Medulla oblongata (tissue), 1 donor: ENCODE measurements at regions not wholly inside any gene's neighbourhood (a gene's known extent, or its start where the extent isn't known, plus 50 kb on each side); places are given as distances from the start of the nearest gene placed in this dataset.
"Not testable (repeated sequence)": the region's sequence is repeated elsewhere in the genome, so short reads cannot be mapped to it uniquely, and the experiment has no call there.

Experiments used
- DNase-seq: peaks from one replicate; pipeline ENCODE4 v3.0.0-alpha.2; 2015; ENCODE audit errors: extremely low spot score

DNA sequence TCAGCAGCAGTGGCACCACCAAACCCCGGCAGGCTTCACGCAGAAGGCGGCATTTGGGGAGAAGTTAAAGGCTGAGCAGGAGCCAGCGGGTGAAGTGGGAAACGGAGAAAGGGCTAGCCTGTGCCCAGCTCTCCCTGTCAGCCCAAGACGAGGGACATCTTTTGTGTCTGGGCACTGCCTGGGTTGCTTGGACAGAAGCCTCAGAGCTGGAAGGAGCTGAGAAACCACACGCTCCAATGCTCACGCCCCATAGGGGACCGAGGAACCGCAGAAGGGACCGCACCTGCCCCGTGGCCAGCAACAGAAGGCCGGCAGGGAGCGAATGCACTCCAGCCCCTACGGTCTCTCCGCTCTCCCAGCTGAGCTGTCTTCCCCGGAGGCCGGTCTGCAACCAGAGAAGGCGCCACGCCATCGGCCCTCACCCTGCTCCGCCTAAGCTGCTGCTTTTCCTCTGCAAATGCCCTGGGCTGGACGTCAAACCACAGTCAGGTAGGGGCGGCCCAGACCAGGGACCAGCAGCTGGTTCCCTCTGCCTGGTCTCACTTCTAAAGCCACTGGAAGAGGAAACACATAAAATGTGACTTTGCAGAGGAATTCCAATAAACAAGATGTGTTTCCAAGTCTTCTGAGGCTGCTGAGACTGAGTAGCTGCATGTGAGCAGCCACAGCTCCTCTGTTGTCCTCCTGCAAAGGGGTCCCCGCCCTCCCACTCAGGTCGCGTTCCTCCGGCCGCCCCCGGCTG lies 182.4 kb upstream of the ZNF469 start:
- DNase-seq = not testable (repeated sequence)

DNA sequence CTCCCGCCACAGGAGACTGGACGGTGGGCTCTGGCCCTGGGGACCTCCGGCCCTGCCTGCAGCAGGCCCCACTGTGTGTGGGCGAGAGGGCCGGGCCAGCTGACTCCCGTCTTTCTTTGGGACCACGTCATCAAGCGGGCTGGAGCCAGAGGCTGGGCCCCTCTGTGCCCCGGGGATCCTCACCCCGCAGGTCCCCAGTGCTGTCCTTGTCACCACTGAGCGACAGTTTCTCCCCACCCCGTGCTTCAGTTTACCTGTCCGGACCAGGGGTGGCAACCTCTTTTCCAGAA lies 181.9 kb upstream of the ZNF469 start:
- no peak for DNase-seq

DNA sequence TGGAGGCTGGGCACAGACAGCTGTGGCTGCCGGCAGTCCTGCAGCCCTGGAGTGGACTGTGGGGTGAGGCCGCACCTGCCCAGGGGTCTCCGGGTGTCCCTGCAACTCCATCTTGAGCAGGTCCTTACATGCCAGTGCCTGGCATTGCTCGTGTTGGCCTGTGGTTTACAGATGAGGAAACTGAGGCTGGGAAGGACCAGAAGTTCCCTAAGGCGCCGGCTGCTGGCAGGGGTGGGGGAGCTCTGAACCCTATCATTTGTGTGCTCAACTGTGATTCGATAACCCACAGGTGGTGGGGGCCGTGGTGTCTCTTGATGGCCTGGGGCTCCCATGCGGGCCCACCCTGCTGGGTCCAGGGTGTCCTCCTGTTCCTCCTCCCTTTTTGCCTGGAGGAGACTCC lies 181.1 kb upstream of the ZNF469 start:
- not testable (repeated sequence) for DNase-seq

DNA sequence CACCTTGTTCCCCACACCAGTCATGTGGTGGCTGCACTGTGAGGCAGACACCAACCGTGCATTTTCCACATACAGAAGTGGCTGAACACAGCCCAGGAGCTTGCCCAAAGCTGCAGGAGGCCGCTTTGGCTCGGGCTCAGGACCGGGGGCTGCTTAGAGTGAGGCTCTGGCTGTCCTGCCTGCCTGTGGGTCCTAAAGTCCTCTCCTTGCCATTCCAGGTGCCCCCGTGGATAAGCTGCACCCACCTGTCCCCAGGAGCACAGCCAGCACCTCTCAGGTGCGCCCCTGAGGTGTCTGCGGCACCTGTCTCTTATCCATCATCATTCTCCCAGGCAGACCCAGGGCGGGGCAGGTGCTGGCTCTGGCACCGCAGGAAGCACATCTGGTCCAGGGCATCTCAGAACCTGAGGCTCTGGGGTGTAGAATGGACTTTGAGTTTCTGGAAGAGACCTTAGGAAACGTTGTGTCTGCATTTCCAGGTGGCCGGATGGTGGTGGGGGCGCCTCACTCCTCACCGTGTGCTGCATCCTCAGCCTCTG lies 180.5 kb upstream of the ZNF469 start:
- no peak for DNase-seq

DNA sequence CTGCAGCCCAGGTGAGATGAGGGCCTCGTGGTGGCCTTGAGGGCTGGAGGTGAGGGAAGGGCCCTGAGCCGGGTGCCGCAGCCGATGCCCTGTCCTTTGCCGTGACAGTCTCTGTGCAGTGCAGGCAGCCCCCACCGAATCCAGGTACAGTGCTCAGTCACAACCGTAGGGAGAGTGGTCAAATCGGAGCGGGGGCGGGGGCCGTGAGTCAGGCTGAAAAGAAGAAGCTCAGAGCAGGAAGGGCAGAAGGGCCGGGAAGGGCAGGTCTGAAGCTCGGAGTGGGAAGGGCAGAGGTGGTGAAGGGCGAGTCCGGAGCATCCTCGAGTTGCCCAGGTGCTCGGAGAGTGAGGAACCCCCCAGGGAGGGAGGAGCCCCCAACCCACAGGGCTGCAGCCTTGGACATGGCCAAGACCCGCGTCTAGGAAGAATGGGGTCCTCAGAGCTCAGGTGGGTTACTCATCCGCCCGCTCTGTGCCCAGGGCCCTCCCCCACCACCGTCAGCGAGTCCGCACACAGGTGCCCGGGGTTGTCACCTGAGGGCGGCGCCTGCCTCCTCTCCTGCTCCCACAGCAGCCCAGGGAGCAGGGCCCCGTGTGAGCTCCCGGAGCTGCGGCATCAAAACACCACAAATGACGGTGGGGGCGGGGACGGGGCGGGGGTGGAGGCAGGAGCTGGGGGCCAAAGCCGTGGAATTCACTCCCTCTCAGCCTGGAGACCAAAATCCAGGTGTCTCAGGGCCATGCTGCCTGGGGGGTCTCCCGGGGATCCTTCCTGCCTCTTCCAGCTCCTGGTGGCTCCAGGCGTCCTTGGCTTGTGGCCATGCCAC lies 179.7 kb upstream of the ZNF469 start:
- DNase-seq = not testable (repeated sequence)

DNA sequence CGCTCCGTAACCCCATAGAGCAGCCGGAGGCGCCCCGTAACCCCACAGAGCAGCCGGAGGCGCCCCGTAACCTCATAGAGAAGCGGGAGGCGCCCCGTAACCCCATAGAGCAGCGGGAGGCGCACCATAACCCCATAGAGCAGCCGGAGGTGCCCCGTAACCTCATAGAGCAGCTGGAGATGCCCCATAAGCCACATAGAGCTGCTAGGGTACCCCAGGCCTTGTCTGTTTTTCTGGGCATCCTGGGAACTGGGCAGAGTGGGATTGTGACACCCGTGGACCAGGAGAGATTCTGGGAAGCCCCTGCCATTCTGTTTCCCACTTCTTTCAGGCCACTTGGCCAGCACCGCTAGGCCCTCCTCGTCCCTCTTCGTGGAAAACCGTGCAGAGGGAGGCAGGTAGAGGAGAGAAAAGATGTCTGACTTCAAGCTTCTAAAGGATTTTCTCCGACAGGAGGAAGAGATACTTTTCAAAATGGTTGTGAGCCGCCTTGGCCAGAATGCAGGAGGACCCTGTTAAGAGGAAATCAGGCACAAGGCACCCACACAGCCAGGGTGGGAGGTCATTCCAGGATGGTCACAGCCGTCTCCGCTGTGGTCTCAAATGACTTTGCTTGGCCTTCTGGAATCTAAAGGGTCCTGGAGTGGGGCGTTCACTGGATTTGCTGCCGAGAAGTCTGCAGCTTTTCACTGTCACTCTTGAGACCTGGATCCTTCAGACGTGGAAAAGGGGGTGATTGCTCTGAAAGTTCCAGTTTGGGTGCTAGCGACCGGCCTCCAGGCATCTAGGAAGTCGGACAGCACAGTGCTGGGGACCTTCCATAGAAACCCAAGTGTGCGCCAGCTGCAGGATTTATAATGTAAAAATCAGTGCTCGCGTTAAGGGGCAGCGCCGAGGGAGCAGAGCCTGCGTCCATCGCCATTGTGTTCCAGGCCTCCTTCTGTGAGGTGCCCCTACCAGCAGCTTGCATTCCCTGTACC lies 178.3 kb upstream of the ZNF469 start:
- not testable (repeated sequence) for DNase-seq

GRCh38 chr16:88205482-88205881 lies 177.3 kb upstream of the ZNF469 start:
- not testable (repeated sequence) for DNase-seq

- DNase-seq = not testable (repeated sequence)
Observed at GRCh38 chr16:88206006-88206405, 176.8 kb upstream of the ZNF469 start.

GRCh38 chr16:88206516-88206915 lies 176.2 kb upstream of the ZNF469 start:
- not testable (repeated sequence) for DNase-seq

DNA sequence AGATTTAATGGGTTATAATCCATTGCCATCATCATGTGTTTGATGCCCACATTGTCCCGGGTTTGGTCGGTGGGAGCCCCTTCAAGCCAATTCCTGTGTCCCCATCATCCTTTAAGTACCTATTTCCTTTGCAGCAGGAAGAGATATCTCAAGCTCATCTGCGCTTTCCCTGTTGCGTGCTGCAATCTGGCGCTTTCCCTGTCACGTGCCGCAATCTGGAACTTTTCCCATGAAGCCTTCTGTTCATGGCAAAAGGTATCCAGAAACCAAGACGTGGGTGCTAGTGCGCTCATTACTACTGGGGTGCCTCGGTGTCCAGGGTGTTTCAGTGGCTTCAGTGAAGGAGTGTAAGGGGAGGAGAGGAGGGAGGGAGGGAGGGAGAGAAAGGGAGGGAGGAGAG lies 174.6 kb upstream of the ZNF469 start:
- DNase-seq = no peak

DNA sequence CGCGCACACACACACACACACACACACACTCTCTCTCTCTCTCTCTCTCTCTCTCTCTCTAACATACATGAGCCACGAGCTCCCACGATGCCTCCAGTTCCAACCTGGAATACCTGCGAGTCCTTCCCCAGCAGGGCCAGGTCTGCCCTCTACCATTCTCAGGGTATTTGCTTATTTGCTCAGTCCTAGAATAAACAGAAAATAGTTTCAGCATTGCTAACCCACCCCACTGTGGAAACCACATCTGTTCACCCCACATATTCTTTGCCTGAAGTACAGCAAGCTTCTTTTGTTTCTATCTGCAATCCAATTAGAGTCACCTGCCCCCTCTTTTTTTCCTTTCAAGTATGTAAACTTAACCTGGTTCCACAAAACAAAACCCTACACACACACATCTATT lies 174.0 kb upstream of the ZNF469 start:
- DNase-seq = not testable (repeated sequence)

DNA sequence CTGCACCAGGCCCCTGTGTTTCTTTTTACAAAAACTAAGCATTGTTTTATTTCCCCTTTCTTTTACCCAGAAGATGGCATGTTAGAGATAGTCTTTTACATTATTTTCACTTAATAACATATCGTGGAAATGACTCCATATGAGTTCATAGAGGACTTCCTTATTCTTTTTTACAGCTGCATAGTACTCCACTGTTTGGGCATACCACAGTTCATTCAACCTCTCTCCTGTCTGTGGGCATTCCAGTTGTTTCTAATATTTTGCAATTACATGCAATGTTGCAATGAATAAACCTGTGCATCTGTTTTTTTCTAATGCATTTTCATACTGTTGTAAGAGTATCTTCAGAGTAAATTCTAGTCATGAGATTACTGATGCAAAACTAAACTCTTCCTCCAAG lies 173.2 kb upstream of the ZNF469 start:
- DNase-seq = not testable (repeated sequence)

- DNase-seq = not testable (repeated sequence)
Observed at GRCh38 chr16:88213937-88214336, 168.8 kb upstream of the ZNF469 start.

DNA sequence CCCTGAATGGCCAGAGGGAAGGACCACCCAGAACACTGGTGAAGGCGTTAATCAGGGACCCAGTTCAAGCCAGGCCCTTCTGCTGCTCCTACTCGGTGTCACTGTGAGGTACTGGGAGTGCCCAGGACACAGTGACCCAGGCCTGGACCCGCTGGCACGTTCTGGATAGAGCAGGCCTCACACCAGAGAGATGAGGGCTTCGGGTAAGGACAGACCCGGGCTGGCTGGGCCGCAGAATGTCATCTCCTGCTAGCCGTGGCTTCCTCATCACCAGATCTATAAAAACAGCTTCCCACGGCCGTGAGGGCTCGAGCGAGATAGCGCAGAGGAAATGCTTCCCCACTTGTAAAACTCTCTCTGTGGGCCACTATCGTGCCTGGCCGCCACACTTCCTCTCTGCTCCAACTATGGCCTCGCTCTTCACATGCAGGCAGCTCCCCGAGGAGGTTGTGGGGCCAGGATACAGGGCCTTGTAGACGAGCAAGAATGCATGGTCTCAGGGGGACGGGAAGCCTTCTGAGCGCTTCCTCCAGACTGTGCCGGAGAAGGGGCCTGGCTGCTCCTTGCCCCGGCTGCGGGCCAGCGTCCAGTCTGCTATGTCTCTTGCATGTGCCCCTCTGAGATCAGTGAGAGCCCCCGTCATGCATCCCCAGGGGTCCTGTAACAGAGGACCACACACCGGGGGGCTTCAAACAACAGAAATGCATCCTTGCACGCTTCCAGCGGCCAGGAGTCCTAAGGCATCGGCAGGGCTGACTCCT lies 161.6 kb upstream of the ZNF469 start:
- DNase-seq = not testable (repeated sequence)

DNA sequence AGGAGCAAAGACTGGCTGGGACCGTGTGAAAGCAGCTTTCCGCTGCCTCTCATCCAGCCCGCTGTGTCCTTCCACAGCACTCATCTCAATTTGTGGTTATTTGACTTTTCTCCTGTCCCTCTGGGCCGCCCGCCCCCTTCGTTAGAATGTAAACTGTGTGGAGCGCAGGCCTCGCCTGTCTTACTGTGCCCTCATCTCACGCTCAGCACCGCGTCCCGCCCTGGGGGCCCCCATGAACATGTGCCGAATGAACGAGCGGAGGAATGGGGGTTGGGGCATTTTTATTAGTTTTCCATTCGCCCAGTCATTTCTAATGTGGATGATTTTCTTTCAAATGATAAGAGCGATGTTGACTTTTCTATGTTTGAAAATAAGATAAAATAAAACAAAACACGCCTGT lies 159.1 kb upstream of the ZNF469 start:
- not testable (repeated sequence) for DNase-seq

GRCh38 chr16:88224131-88224898 lies 158.4 kb upstream of the ZNF469 start:
- not testable (repeated sequence) for DNase-seq

GRCh38 chr16:88225640-88226230 lies 157.0 kb upstream of the ZNF469 start:
- not testable (repeated sequence) for DNase-seq

DNA sequence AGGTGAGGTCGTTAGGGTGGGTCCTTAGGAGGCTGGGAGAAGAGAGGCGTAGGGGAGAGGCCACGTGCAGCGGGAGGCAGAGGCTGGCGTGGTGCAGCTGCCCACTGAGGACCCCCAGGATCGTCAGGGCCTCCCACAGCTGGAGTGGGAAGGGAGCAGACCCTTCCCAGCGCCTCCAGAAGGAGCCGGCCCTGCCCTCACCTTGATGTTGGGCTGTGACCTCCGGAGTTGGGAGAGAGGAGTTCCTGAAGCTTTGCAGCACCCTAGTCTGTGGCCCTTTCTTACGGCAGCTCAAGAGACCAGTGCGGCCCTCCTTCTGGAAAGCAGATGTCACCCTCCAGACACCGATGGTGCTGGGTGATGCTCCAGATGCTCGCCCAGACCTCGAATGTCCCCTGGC lies 156.5 kb upstream of the ZNF469 start:
- DNase-seq = not testable (repeated sequence)

- not testable (repeated sequence) for DNase-seq
Observed at GRCh38 chr16:88227026-88227721, 155.6 kb upstream of the ZNF469 start.
